ENCODE measurements at regions not wholly inside any gene's neighbourhood (a gene's known extent, or its start where the extent isn't known, plus 50 kb on each side); places are given as distances from the start of the nearest gene placed in this dataset.

GRCh38 chr3:27574438-27574795 is 90.2 kb upstream of the SLC4A7 start:
- H3K4me1 ChIP-seq (ENCODE audit: control insufficient read depth, insufficient read depth, low read length), result peaks cover 10% of the 10 kb centered on the region
- no peaks in the 10 kb centered on the region for H3K27me3 ChIP-seq (ENCODE audit: control insufficient read depth, insufficient read depth, low read length)
- TF ChIP-seq REST (IDR thresholded peaks at IDR 0.05; ENCODE audit: insufficient read depth in 1 of 2, low read depth in 2 of 2, low read length in 1 of 2) (no peak), POLR2AphosphoS5 (IDR thresholded peaks at IDR 0.05; ENCODE audit: low read depth, low read length) (no peak), SIN3A (IDR thresholded peaks at IDR 0.05; ENCODE audit: borderline replicate concordance, insufficient read depth, low read depth, low read length) (no peak), TCF7L2 (IDR thresholded peaks at IDR 0.05; ENCODE audit: low read depth, low read length) (no peak), CTCF (IDR thresholded peaks at IDR 0.05) (no peak)
- H3K9me3 ChIP-seq (ENCODE audit: control insufficient read depth, insufficient read depth, low read depth, low read length), result no peaks in the 10 kb centered on the region
- in situ Hi-C loops (cut with HindIII; ENCODE audit: low pct_unique_long_range_greater_than_20kb, low sequenced_read_pairs) (no loop called here), intact Hi-C loops (cut with micrococcal nuclease; ENCODE audit: unreplicated experiment) (no loop called here)
- POLR2A ChIA-PET, result interaction anchor here (0.6 kb wide), 1 partner anchor 153 kb away, joined by 5 read pairs; no protein-coding TSS in a partner anchor
- H3K36me3 ChIP-seq (ENCODE audit: control insufficient read depth, insufficient read depth, low read length), result no peaks in the 10 kb centered on the region
- BruUV-seq (replicated peaks), result no TSS peak
- H3K27ac ChIP-seq (ENCODE audit: low read length), result peak overlapping the region; percentile 42; the same call in 1 of the 2 replicates
- H3K4me3 ChIP-seq (ENCODE audit: low read depth in 2 of 2, low read length in 2 of 2), result no peak overlapping the region
- ATAC-seq (no peak), DNase-seq (ENCODE audit: low read depth, low spot score) (no peak)
- CTCF ChIA-PET, result no interaction called here

- intact Hi-C loops (cut with micrococcal nuclease; ENCODE audit: unreplicated experiment), result no loop called here
- no peaks in the 10 kb centered on the region for H3K36me3 ChIP-seq (ENCODE audit: control insufficient read depth, insufficient read depth, low read length)
- H3K4me1 ChIP-seq (ENCODE audit: control insufficient read depth, insufficient read depth, low read length), result peaks cover 10% of the 10 kb centered on the region
- BruUV-seq (replicated peaks), result no TSS peak
- in situ Hi-C loops (cut with HindIII; ENCODE audit: low pct_unique_long_range_greater_than_20kb, low sequenced_read_pairs), result no loop called here
- TF ChIP-seq POLR2AphosphoS5 (IDR thresholded peaks at IDR 0.05; ENCODE audit: low read depth, low read length), result no peak
- no peak for TF ChIP-seq CTCF (IDR thresholded peaks at IDR 0.05)
- TF ChIP-seq REST (IDR thresholded peaks at IDR 0.05; ENCODE audit: insufficient read depth in 1 of 2, low read depth in 2 of 2, low read length in 1 of 2), result no peak
- TF ChIP-seq TCF7L2 (IDR thresholded peaks at IDR 0.05; ENCODE audit: low read depth, low read length), result no peak
- ATAC-seq (no peak), DNase-seq (ENCODE audit: low read depth, low spot score) (no peak)
- ChIA-PET POLR2A (interaction anchor here (0.6 kb wide), 1 partner anchor 153 kb away, joined by 5 read pairs; no protein-coding TSS in a partner anchor), CTCF (no interaction called here)
- peak overlapping the region; percentile 42; the same call in 1 of the 2 replicates for H3K27ac ChIP-seq (ENCODE audit: low read length)
- H3K9me3 ChIP-seq (ENCODE audit: control insufficient read depth, insufficient read depth, low read depth, low read length), result no peaks in the 10 kb centered on the region
- H3K4me3 ChIP-seq (ENCODE audit: low read depth in 2 of 2, low read length in 2 of 2), result no peak overlapping the region
- H3K27me3 ChIP-seq (ENCODE audit: control insufficient read depth, insufficient read depth, low read length), result no peaks in the 10 kb centered on the region
Observed at GRCh38 chr3:27573780-27574437, 89.7 kb upstream of the SLC4A7 start.

All from Panc1 (cell line).